DND-41 (cell line): ENCODE measurements at regions not wholly inside any gene's neighbourhood (a gene's known extent, or its start where the extent isn't known, plus 50 kb on each side); places are given as distances from the start of the nearest gene placed in this dataset.

Experiments
- ATAC-seq: fragments of 200-7000 bp; cut with Tn5 transposase; 3 replicates; pipeline ENCODE4 v1.9.1; 2021; ENCODE audit warnings: low read depth; ENCODE audit not compliant: insufficient read depth
- DNase-seq: peaks from one replicate; pipeline ENCODE4 v3.0.0-alpha.2; 2020
- H2AFZ ChIP-seq: 2 replicates; pipeline ENCODE4 v1.6.0; 2012; ENCODE audit warnings: low read depth, low read length
- H3K27ac ChIP-seq: 2 replicates; pipeline ENCODE4 v1.5.1; 2012; ENCODE audit warnings: low read length, inconsistent platforms
- H3K27me3 ChIP-seq: fragments of 200-600 bp; sonication (generic); 2 replicates; pipeline ENCODE4 v1.6.0; 2012; ENCODE audit warnings: low read length, mild to moderate bottlenecking, inconsistent platforms; ENCODE audit not compliant: insufficient read depth, poor library complexity
- H3K36me3 ChIP-seq: 2 replicates; pipeline ENCODE4 v1.5.1; 2012; ENCODE audit warnings: low read length, inconsistent platforms; ENCODE audit not compliant: insufficient read depth
- H3K4me1 ChIP-seq: 2 replicates; pipeline ENCODE4 v1.5.1; 2012; ENCODE audit warnings: mild to moderate bottlenecking, low read length; ENCODE audit not compliant: insufficient read depth
- H3K4me2 ChIP-seq: 2 replicates; pipeline ENCODE4 v1.6.0; 2012; ENCODE audit warnings: mild to moderate bottlenecking, moderate library complexity, low read length, inconsistent platforms; ENCODE audit not compliant: insufficient read depth
- H3K4me3 ChIP-seq, 2 experiments: fragments of 200-600 bp in 1 of 2; shearing (Covaris generic) in 1 of 2; 2 replicates each; pipeline ENCODE4 v1.5.1; 2012 to 2016; ENCODE audit warnings: inconsistent platforms in 2 of 2, low read length in 2 of 2, mild to moderate bottlenecking in 2 of 2, low read depth in 1 of 2, moderate library complexity in 1 of 2
- H3K79me2 ChIP-seq: 2 replicates; pipeline ENCODE4 v1.6.0; 2012; ENCODE audit warnings: low read length, inconsistent platforms; ENCODE audit not compliant: insufficient read depth
- H3K9ac ChIP-seq: 2 replicates; pipeline ENCODE4 v1.6.0; 2012; ENCODE audit warnings: low read depth, mild to moderate bottlenecking, inconsistent platforms, low read length, moderate library complexity
- H3K9me3 ChIP-seq: 2 replicates; pipeline ENCODE4 v1.5.1; 2012; ENCODE audit warnings: low read length, moderate library complexity, mild to moderate bottlenecking, inconsistent platforms; ENCODE audit not compliant: insufficient read depth, severe bottlenecking
- H4K20me1 ChIP-seq: 2 replicates; pipeline ENCODE4 v1.6.0; 2012; ENCODE audit warnings: low read length; ENCODE audit not compliant: insufficient read depth
- EZH2 ChIP-seq: IDR thresholded peaks from 3 replicates; pipeline ENCODE4 v1.6.1; 2012; ENCODE audit warnings: borderline replicate concordance, low read depth, mild to moderate bottlenecking, moderate library complexity, low read length, inconsistent platforms; ENCODE audit not compliant: severe bottlenecking
- TF ChIP-seq, protein P1 (sequence below): IDR thresholded peaks from 2 replicates; pipeline ENCODE4 v1.5.1; 2012; ENCODE audit warnings: borderline replicate concordance, low read length, moderate library complexity, mild to moderate bottlenecking; ENCODE audit not compliant: poor library complexity, severe bottlenecking; ENCODE audit errors: extremely low read depth

DNA sequence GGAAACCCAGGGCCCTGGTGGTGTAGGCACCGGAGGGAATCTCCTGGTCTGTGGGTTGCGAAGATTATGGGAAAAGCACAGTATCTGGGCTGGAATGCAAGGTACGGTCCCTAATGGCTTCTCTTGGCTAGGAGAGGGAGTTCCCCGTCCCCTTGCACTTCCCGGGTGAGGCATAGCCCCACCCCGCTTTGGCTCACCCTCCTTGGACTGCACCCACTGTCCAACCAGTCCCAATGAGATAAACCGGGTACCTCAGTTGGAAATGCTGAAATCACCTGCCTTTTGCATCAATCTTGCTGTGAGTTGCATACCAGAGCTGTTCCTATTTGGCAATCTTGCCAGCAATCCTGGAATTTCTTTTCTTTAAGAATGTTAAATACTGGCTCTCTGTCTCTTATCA lies 1429.1 kb downstream of the MAT2B start:
- no peak for ATAC-seq
- H3K4me1 ChIP-seq, result no peaks in the 10 kb centered on the region
- no peaks in the 10 kb centered on the region for H3K27me3 ChIP-seq
- H4K20me1 ChIP-seq, result no peaks in the 10 kb centered on the region
- no peak overlapping the region for H3K9ac ChIP-seq
- H2AFZ ChIP-seq, result no peak overlapping the region
- TF ChIP-seq, protein P1, sequence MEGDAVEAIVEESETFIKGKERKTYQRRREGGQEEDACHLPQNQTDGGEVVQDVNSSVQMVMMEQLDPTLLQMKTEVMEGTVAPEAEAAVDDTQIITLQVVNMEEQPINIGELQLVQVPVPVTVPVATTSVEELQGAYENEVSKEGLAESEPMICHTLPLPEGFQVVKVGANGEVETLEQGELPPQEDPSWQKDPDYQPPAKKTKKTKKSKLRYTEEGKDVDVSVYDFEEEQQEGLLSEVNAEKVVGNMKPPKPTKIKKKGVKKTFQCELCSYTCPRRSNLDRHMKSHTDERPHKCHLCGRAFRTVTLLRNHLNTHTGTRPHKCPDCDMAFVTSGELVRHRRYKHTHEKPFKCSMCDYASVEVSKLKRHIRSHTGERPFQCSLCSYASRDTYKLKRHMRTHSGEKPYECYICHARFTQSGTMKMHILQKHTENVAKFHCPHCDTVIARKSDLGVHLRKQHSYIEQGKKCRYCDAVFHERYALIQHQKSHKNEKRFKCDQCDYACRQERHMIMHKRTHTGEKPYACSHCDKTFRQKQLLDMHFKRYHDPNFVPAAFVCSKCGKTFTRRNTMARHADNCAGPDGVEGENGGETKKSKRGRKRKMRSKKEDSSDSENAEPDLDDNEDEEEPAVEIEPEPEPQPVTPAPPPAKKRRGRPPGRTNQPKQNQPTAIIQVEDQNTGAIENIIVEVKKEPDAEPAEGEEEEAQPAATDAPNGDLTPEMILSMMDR, result no peak
- TF ChIP-seq EZH2, result no peak
- H3K4me2 ChIP-seq, result no peak overlapping the region
- H3K27ac ChIP-seq, result no peak overlapping the region
- DNase-seq, result no peak
- no peaks in the 10 kb centered on the region for H3K79me2 ChIP-seq
- H3K9me3 ChIP-seq, result no peaks in the 10 kb centered on the region
- no peak overlapping the region for H3K4me3 ChIP-seq
- H3K36me3 ChIP-seq, result no peaks in the 10 kb centered on the region

DNA sequence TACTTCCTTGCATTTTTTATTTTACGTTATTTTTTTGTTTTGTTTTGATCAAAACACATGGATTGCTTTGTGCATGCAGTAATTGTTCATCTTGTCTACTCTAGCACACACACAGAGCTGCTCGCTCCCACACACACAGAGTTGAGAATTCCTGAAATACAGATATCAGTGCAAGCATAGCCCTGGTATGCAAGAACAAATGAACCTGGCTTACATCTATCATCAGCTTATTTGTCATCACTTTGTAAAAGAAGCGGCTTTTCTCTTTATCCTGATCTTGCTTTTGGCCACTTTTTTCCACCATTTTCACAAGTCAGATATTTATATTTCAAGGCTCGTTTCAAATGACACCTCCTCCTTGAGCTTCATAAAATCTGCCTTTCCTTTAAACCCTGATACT lies 1435.7 kb downstream of the MAT2B start:
- no peak for DNase-seq
- H3K4me3 ChIP-seq, result no peak overlapping the region
- H3K9ac ChIP-seq, result no peak overlapping the region
- ATAC-seq, result no peak
- no peaks in the 10 kb centered on the region for H3K4me1 ChIP-seq
- H3K79me2 ChIP-seq, result no peaks in the 10 kb centered on the region
- H3K36me3 ChIP-seq, result no peaks in the 10 kb centered on the region
- H3K4me2 ChIP-seq, result no peak overlapping the region
- no peak overlapping the region for H3K27ac ChIP-seq
- H3K9me3 ChIP-seq, result no peaks in the 10 kb centered on the region
- no peak overlapping the region for H2AFZ ChIP-seq
- H3K27me3 ChIP-seq, result no peaks in the 10 kb centered on the region
- TF ChIP-seq, protein P1, result no peak
- no peak for TF ChIP-seq EZH2
- no peaks in the 10 kb centered on the region for H4K20me1 ChIP-seq

DNA sequence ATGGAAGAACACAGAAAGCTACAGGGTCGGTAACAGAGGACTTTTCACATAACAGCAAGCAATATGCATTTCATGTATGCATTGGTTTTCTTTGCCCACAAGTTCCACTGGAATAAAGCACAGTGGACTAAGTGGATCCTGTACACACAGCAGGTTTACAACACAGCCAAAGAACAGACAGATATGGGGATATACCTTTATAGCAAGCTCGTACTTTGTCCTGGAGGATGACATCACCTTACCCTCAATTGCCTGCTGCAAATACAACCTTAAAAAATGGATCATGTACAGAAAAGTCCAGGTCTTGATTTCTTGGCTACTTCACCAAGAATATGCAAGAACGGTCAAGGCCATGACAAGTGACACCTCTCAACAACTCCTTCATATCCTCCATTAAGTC lies 1445.5 kb downstream of the MAT2B start:
- Histone ChIP-seq H3K4me2 (no peak overlapping the region), H4K20me1 (no peaks in the 10 kb centered on the region), H3K9ac (no peak overlapping the region), H3K27ac (no peak overlapping the region), H2AFZ (no peak overlapping the region), H3K36me3 (no peaks in the 10 kb centered on the region), H3K79me2 (no peaks in the 10 kb centered on the region), H3K4me3 (no peak overlapping the region), H3K27me3 (no peaks in the 10 kb centered on the region), H3K4me1 (no peaks in the 10 kb centered on the region), H3K9me3 (no peaks in the 10 kb centered on the region)
- ATAC-seq (no peak), DNase-seq (no peak)
- TF ChIP-seq, protein P1, result no peak
- no peak for TF ChIP-seq EZH2

DNA sequence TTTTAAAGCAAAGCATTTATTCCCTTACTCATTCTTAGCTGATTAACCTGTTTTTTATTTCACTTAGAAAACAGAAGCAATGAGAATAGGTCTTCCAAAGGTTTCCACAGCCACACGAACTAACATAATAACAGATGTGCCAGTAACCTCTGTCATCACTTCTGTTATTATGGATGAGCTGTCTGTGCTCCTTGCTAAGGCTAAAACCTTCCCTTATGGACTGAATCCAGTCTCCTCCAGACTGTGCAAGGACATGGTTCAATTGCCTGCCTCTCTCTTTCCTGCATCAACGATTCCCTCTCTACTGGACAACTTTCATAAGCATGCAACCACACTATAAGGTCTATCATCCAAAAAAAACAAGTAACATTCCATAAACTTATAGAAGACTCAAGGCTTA lies 1446.2 kb downstream of the MAT2B start:
- H3K36me3 ChIP-seq, result no peaks in the 10 kb centered on the region
- H3K27me3 ChIP-seq, result no peaks in the 10 kb centered on the region
- H3K4me2 ChIP-seq, result no peak overlapping the region
- no peak overlapping the region for H3K4me3 ChIP-seq
- H3K79me2 ChIP-seq, result no peaks in the 10 kb centered on the region
- no peak overlapping the region for H3K27ac ChIP-seq
- ATAC-seq (no peak), DNase-seq (no peak)
- no peak overlapping the region for H3K9ac ChIP-seq
- no peak for TF ChIP-seq EZH2
- TF ChIP-seq, protein P1, result no peak
- no peaks in the 10 kb centered on the region for H3K9me3 ChIP-seq
- no peaks in the 10 kb centered on the region for H3K4me1 ChIP-seq
- H2AFZ ChIP-seq, result no peak overlapping the region
- no peaks in the 10 kb centered on the region for H4K20me1 ChIP-seq
